Gastroesophageal sphincter (tissue), 3 donors: ENCODE measurements at regions not wholly inside any gene's neighbourhood (a gene's known extent, or its start where the extent isn't known, plus 50 kb on each side); places are given as distances from the start of the nearest gene placed in this dataset.

ENCODE experiments used
- CTCF ChIP-seq, 4 experiments: fragments of 200-600 bp in 2 of 4; fragments of 450-650 bp in 2 of 4; sonication (generic) in 1 of 4; IDR thresholded peaks; one replicate each; pipeline ENCODE4 v1.5.1; 2017 to 2019; ENCODE audit warnings: antibody characterized with exemption in 4 of 4, mild to moderate bottlenecking in 2 of 4, moderate library complexity in 2 of 4
- POLR2AphosphoS5 ChIP-seq: sonication (generic); formaldehyde crosslinking; IDR thresholded peaks from one replicate; pipeline ENCODE4 v1.6.1; 2017; ENCODE audit warnings: antibody characterized with exemption

- TF ChIP-seq CTCF (IDR thresholded peaks at IDR 0.05) (peak in 1 of 4 experiments; percentile 41), POLR2AphosphoS5 (no peak)
Measured at GRCh38 chr7:54841772-54842697, 83.0 kb upstream of the SEC61G start.
